ENCODE measurements at regions not wholly inside any gene's neighbourhood (a gene's known extent, or its start where the extent isn't known, plus 50 kb on each side); places are given as distances from the start of the nearest gene placed in this dataset.
A peak's percentile ranks its signal among the peaks of the same experiment; 100 is the strongest.

- DNase-seq (ENCODE audit: low spot score): peak; percentile 50
Observed at GRCh38 chrX:16445166-16445752, 204.7 kb upstream of the S100G start.

- no peak for DNase-seq (ENCODE audit: low spot score)
Observed at GRCh38 chrX:16451334-16451733, 198.6 kb upstream of the S100G start.

GRCh38 chrX:16454926-16455325 lies 195.0 kb upstream of the S100G start:
- no peak for DNase-seq (ENCODE audit: low spot score)

GRCh38 chrX:16457239-16457638 lies 192.7 kb upstream of the S100G start:
- no peak for DNase-seq (ENCODE audit: low spot score)

GRCh38 chrX:16458208-16458607 lies 191.8 kb upstream of the S100G start:
- no peak for DNase-seq (ENCODE audit: low spot score)

- DNase-seq (ENCODE audit: low spot score): no peak
Observed at GRCh38 chrX:16459008-16459407, 190.9 kb upstream of the S100G start.

GRCh38 chrX:16461968-16462367 lies 188.0 kb upstream of the S100G start:
- DNase-seq (ENCODE audit: low spot score): no peak

- DNase-seq (ENCODE audit: low spot score): no peak
Observed at GRCh38 chrX:16462912-16463311, 187.0 kb upstream of the S100G start.

GRCh38 chrX:16464369-16464768 lies 185.6 kb upstream of the S100G start:
- DNase-seq (ENCODE audit: low spot score): no peak

- no peak for DNase-seq (ENCODE audit: low spot score)
Observed at GRCh38 chrX:16465081-16465876, 184.7 kb upstream of the S100G start.

- no peak for DNase-seq (ENCODE audit: low spot score)
Observed at GRCh38 chrX:16466640-16467432, 183.1 kb upstream of the S100G start.

GRCh38 chrX:16469870-16470269 lies 180.1 kb upstream of the S100G start:
- no peak for DNase-seq (ENCODE audit: low spot score)

GRCh38 chrX:16472345-16472744 lies 177.6 kb upstream of the S100G start:
- no peak for DNase-seq (ENCODE audit: low spot score)

GRCh38 chrX:16474511-16474910 lies 175.4 kb upstream of the S100G start:
- no peak for DNase-seq (ENCODE audit: low spot score)

- DNase-seq (ENCODE audit: low spot score): no peak
Observed at GRCh38 chrX:16476009-16476408, 173.9 kb upstream of the S100G start.

- DNase-seq (ENCODE audit: low spot score): no peak
Observed at GRCh38 chrX:16476692-16477091, 173.3 kb upstream of the S100G start.

- peak; percentile 14 for DNase-seq (ENCODE audit: low spot score)
Observed at GRCh38 chrX:16479206-16479869, 170.6 kb upstream of the S100G start.

- DNase-seq (ENCODE audit: low spot score): no peak
Observed at GRCh38 chrX:16480049-16480448, 169.9 kb upstream of the S100G start.

GRCh38 chrX:16484338-16484737 lies 165.6 kb upstream of the S100G start:
- DNase-seq (ENCODE audit: low spot score): peak; percentile 62

- no peak for DNase-seq (ENCODE audit: low spot score)
Observed at GRCh38 chrX:16487620-16488385, 162.2 kb upstream of the S100G start.

- no peak for DNase-seq (ENCODE audit: low spot score)
Observed at GRCh38 chrX:16488959-16489358, 161.0 kb upstream of the S100G start.

GRCh38 chrX:16491461-16491860 lies 158.5 kb upstream of the S100G start:
- no peak for DNase-seq (ENCODE audit: low spot score)
